ENCODE measurements at regions not wholly inside any gene's neighbourhood (a gene's known extent, or its start where the extent isn't known, plus 50 kb on each side); places are given as distances from the start of the nearest gene placed in this dataset.
"Not testable (repeated sequence)": the region's sequence is repeated elsewhere in the genome, so short reads cannot be mapped to it uniquely, and the experiment has no call there.

DNA sequence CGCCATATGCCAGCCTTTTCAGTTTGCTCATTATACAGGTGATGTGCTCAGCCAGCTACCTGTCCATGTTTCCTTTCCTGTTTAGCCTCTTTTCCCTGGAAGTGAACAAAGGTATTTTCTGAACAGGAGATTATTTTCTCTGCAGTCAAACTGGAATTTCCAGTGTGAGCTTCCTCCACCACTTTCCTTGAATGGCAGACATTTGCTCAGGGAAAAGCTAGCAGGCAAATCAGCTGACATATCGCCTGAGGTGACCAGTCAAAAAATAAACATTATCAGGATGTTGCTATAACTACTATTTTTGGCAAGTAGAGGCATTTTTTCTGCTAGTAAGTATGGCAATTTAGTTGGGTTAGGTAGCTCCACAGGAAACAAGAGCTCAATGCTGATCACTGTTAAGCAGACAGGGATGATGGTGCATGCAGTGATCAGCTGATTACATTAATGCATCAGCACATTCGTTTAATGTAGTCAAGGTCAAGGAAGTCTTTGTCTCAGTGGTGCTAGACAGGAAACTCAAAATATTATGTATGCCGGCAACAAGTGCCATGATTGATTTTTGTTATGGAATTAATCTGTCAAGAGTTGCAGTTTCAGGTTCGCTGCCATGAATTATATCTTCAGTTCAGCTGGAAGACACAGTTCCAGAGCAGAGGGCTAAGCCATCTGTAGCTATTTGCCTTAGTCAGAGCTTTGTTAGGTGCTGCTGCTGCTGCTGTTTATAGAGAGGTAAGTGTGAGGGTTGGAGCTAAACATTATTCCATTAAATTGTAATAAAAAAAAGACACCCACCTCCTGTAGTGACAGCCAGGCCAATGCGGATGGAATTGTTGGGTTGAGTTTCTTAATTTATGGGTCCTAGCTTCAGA is 179.7 kb upstream of the ST6GALNAC5 start:
- no peak for TF ChIP-seq CTCF (conservative IDR thresholded peaks at IDR 0.05; ENCODE audit: low read depth)
- POLR2A ChIA-PET (ENCODE audit: low non-redundant PET) = no interaction called here
- H3K27ac ChIP-seq = no peak overlapping the region
- CTCF ChIA-PET = no interaction called here
- DNase-seq (ENCODE audit: low spot score) = no peak

- no peak overlapping the region for H3K27ac ChIP-seq
- TF ChIP-seq CTCF (conservative IDR thresholded peaks at IDR 0.05; ENCODE audit: low read depth) = no peak
- ChIA-PET POLR2A (ENCODE audit: low non-redundant PET) (no interaction called here), CTCF (no interaction called here)
- no peak for DNase-seq (ENCODE audit: low spot score)
Observed at GRCh38 chr1:76690766-76691165, 176.5 kb upstream of the ST6GALNAC5 start.

- TF ChIP-seq CTCF (conservative IDR thresholded peaks at IDR 0.05; ENCODE audit: low read depth) = no peak
- DNase-seq (ENCODE audit: low spot score) = no peak
- POLR2A ChIA-PET (ENCODE audit: low non-redundant PET) = no interaction called here
- no peak overlapping the region for H3K27ac ChIP-seq
- CTCF ChIA-PET = interaction anchor here (0.6 kb wide), 1 partner anchor 18 kb away, joined by 3 read pairs; no protein-coding TSS in a partner anchor
Observed at GRCh38 chr1:76695535-76695934, 171.7 kb upstream of the ST6GALNAC5 start.

- no peak for TF ChIP-seq CTCF (conservative IDR thresholded peaks at IDR 0.05; ENCODE audit: low read depth)
- POLR2A ChIA-PET (ENCODE audit: low non-redundant PET) = no interaction called here
- CTCF ChIA-PET = interaction anchor here (0.7 kb wide), 1 partner anchor 15 kb away, joined by 3 read pairs; no protein-coding TSS in a partner anchor
- H3K27ac ChIP-seq = no peak overlapping the region
- DNase-seq (ENCODE audit: low spot score) = no peak
Observed at GRCh38 chr1:76697361-76697760, 169.9 kb upstream of the ST6GALNAC5 start.

- POLR2A ChIA-PET (ENCODE audit: low non-redundant PET); CTCF ChIA-PET; DNase-seq (ENCODE audit: low spot score); H3K27ac ChIP-seq: not testable (repeated sequence)
Observed at GRCh38 chr1:76699646-76700045, 167.6 kb upstream of the ST6GALNAC5 start.

GRCh38 chr1:76700200-76700599 is 167.1 kb upstream of the ST6GALNAC5 start:
- H3K27ac ChIP-seq; CTCF ChIA-PET; POLR2A ChIA-PET (ENCODE audit: low non-redundant PET); DNase-seq (ENCODE audit: low spot score): not testable (repeated sequence)

- DNase-seq (ENCODE audit: low spot score) = no peak
- no peak for TF ChIP-seq CTCF (conservative IDR thresholded peaks at IDR 0.05; ENCODE audit: low read depth)
- POLR2A ChIA-PET (ENCODE audit: low non-redundant PET) = no interaction called here
- no peak overlapping the region for H3K27ac ChIP-seq
- CTCF ChIA-PET = no interaction called here
Observed at GRCh38 chr1:76705560-76705959, 161.7 kb upstream of the ST6GALNAC5 start.
